ENCODE measurements at regions not wholly inside any gene's neighbourhood (a gene's known extent, or its start where the extent isn't known, plus 50 kb on each side); places are given as distances from the start of the nearest gene placed in this dataset.

DNA sequence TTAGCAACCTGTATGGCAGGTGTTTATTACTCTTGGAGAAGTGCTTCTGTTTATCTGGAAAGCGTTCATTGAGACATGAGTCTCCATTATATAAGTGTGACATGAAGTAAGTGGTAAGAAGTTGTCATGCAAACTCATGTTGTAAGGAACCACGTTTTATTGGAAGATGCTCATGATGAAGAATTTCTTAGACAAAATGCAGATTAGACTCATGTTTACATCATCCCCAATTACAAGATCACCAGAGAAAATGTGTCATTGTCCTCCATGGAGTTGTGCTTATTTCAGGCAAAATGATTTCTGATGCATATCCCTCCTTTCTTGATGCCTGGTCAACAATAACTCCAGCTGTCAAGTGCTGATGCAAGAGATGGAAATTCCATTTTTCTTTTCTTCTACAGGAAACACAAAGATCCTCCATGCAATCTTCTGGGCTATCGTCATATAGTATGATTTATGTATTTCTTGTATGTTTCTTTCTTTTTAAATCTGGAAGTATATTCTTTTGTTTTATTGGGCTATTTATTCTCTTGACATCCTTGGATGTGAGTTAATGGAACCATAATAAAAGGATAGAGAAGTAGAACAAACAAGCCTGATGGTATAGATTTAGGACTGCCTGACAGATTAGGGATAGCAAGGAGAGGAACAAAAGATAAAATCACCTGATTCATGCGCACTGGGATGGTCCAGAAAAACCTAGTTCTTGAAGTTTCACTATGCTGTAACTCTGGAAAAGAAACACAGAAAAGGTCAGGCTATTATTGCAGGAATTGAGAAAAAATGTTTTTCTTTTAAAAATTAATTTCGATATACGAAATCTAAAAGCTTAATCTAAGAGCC lies 50.7 kb upstream of the DIAPH3 start:
- DNase-seq (ENCODE audit: low read depth, low spot score), result no peak
- in situ Hi-C loops (cut with HindIII; ENCODE audit: low sequenced_read_pairs), result no loop called here
- no peak overlapping the region for H3K4me3 ChIP-seq (ENCODE audit: low read depth, low read length)
- TF ChIP-seq, protein P1, sequence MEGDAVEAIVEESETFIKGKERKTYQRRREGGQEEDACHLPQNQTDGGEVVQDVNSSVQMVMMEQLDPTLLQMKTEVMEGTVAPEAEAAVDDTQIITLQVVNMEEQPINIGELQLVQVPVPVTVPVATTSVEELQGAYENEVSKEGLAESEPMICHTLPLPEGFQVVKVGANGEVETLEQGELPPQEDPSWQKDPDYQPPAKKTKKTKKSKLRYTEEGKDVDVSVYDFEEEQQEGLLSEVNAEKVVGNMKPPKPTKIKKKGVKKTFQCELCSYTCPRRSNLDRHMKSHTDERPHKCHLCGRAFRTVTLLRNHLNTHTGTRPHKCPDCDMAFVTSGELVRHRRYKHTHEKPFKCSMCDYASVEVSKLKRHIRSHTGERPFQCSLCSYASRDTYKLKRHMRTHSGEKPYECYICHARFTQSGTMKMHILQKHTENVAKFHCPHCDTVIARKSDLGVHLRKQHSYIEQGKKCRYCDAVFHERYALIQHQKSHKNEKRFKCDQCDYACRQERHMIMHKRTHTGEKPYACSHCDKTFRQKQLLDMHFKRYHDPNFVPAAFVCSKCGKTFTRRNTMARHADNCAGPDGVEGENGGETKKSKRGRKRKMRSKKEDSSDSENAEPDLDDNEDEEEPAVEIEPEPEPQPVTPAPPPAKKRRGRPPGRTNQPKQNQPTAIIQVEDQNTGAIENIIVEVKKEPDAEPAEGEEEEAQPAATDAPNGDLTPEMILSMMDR (IDR thresholded peaks at IDR 0.05; ENCODE audit: low read depth, low read length), result no peak

DNA sequence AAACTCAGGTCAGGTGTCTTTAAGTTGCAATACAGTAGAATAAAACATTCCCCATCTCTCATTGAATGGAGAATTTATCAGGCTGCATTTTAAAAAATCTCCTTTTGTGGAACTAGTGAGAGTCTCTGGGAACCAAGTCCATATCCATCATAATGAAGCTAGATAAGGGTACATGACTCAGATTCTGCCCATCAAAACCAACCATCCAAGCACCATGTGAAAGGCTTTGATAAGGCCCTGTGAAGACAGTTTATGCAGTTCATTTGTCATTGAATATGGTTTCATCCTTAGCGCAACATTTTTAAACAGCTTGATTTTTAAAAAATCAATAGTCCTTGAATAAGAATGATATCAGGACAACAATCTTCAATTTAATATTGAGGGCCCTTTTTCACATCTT lies 56.3 kb upstream of the DIAPH3 start:
- no peak overlapping the region for H3K4me3 ChIP-seq (ENCODE audit: low read depth, low read length)
- TF ChIP-seq, protein P1 (IDR thresholded peaks at IDR 0.05; ENCODE audit: low read depth, low read length), result no peak
- in situ Hi-C loops (cut with HindIII; ENCODE audit: low sequenced_read_pairs), result no loop called here
- DNase-seq (ENCODE audit: low read depth, low spot score), result no peak

DNA sequence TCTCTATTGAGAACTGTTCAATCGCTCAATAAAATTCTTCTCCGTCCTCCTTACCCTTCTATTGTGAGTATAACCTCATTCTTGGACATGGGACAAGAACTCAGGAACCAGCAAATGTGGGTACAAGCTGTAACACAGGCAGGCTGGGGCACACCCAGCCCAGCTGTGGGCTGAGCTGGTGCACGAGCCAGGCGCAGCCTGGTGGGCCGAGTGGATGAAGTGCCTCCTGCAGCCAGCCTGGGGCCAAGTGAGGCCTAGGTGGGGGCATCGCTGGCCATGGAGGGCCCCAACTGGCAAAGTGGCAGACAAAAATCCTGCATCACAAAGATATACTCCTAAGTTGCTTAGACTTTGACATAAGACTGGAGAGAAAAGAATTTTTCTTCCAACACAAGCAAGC lies 57.9 kb upstream of the DIAPH3 start:
- DNase-seq (ENCODE audit: low read depth, low spot score), result no peak
- in situ Hi-C loops (cut with HindIII; ENCODE audit: low sequenced_read_pairs), result no loop called here

DNA sequence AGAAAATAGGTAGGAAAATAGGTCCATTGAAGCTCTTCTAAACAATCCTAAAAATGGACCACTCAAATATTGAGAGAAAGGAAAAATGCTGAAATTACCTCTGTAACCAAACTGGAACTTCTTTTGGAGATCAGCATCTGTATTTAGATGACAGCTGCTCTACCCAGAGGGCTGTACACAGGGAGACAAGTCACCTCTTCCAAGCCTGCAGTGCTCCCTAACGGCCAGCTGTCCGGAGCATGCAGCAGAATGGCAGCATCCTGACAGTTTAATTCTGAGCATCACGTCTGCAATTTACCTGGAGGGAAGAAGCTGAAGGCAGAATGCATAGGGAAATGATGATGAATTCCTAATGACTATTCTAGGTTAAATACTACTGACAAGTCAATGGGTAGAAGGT lies 62.8 kb upstream of the DIAPH3 start:
- in situ Hi-C loops (cut with HindIII; ENCODE audit: low sequenced_read_pairs), result no loop called here
- DNase-seq (ENCODE audit: low read depth, low spot score), result peak; percentile 6
- no peak overlapping the region for H3K4me3 ChIP-seq (ENCODE audit: low read depth, low read length)
- TF ChIP-seq, protein P1 (IDR thresholded peaks at IDR 0.05; ENCODE audit: low read depth, low read length), result peak; percentile 47

More for the DNA sequence above, 57.9 kb upstream of the DIAPH3 start:
- H3K4me3 ChIP-seq (ENCODE audit: low read depth, low read length), result no peak overlapping the region
- TF ChIP-seq, protein P1 (IDR thresholded peaks at IDR 0.05; ENCODE audit: low read depth, low read length), result no peak

DNA sequence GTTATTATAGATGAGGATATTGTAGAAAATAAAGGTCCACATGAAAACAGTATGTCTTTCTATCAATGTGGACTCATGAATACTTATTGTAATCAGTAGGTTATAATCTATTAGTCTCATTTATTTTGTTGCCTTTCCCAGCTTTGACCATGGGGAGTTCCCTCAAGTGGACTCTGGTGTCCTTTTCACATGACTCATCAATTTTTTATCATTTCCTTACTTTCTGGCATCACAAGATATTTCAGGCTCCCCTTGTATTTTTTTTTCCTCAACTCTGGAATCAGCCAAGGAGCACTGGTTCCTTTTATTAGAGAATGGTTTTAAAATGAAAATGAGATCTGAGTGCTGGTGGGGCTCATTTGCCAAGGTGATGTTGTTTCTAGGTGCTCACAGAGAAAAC lies 63.4 kb upstream of the DIAPH3 start:
- in situ Hi-C loops (cut with HindIII; ENCODE audit: low sequenced_read_pairs), result no loop called here
- DNase-seq (ENCODE audit: low read depth, low spot score), result no peak
- TF ChIP-seq, protein P1 (IDR thresholded peaks at IDR 0.05; ENCODE audit: low read depth, low read length), result no peak
- no peak overlapping the region for H3K4me3 ChIP-seq (ENCODE audit: low read depth, low read length)

DNA sequence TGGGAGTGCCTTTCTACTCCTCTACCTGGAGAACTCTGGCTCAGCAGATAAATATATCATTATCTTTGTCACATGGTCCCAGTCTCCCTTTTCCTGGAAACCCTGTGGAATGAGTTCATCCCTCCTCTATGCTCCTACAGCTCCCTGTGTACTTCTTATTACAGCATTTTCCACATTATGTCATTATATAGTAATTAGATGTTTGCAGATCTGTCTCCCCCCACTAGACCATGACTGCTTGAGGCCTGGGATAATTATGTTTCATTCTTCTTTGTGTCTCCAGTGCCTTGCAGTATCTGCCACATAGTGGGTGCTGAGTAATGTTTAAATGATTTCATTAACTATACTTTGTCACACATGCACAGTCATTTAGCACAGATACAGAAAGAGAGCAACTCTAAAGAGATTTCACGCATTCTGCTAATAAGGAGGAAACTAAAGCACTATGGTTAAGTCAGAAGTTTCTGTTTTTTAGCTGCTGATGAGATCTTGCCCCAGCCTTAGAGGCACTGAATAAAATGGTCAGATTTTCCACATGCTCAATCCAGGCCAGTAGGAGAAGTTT lies 66.1 kb upstream of the DIAPH3 start:
- TF ChIP-seq, protein P1 (IDR thresholded peaks at IDR 0.05; ENCODE audit: low read depth, low read length), result no peak
- no peak for DNase-seq (ENCODE audit: low read depth, low spot score)
- in situ Hi-C loops (cut with HindIII; ENCODE audit: low sequenced_read_pairs), result no loop called here
- H3K4me3 ChIP-seq (ENCODE audit: low read depth, low read length), result no peak overlapping the region

All from astrocyte of the spinal cord (primary cell).